GM13977 (cell line): ENCODE measurements at regions not wholly inside any gene's neighbourhood (a gene's known extent, or its start where the extent isn't known, plus 50 kb on each side); places are given as distances from the start of the nearest gene placed in this dataset.

Source experiments
- DNase-seq: peaks from one replicate; pipeline ENCODE4 v3.0.0; 2012; ENCODE audit warnings: low spot score
- CTCF ChIP-seq: IDR thresholded peaks from 2 replicates; pipeline ENCODE4 v1.5.1; 2012; ENCODE audit warnings: mild to moderate bottlenecking, control low read depth; ENCODE audit not compliant: insufficient read depth; ENCODE audit errors: extremely low read depth, missing control alignments
- in situ Hi-C: fragments of 300-500 bp; cut with MboI; formaldehyde crosslinking; loops from one replicate; pipeline ENCODE4 v1.12.0; 2022; ENCODE audit warnings: low sequenced_read_pairs, low pct_unique_long_range_greater_than_20kb, mixed read lengths, inconsistent platforms; ENCODE audit not compliant: unreplicated experiment

DNA sequence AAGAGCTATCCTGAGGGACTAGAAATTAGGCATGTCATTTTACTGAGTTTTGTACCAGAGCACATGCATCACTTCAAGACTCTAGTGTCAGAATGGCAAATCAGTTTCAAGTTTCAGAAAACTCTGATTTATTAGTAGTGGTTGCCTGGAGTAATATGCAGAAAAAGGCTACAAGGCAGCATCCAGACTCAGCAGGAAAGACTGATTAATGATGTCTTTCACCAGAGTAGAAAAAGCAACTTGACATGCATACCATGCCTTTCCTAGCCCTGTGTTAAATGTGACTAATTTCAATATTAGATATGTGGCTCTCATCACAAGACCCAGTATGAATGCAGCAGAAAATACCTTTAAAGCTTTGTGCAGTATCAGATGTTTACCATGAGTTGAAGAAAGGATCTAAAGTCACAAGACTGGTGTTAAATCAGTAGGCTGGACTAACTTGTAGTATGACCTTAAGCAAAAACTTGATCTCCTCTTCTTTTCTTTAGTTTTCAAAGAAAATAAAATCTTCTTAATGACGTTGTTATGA lies 1251.2 kb upstream of the C9orf72 start:
- in situ Hi-C loops, result no loop called here
- DNase-seq, result no peak
- no peak for TF ChIP-seq CTCF

- in situ Hi-C loops, result no loop called here
- TF ChIP-seq CTCF, result no peak
- no peak for DNase-seq
Observed at GRCh38 chr9:28832168-28832770, 1259.0 kb upstream of the C9orf72 start.

- no peak for DNase-seq
- in situ Hi-C loops, result no loop called here
- no peak for TF ChIP-seq CTCF
Observed at GRCh38 chr9:28834156-28834555, 1260.9 kb upstream of the C9orf72 start.

- DNase-seq, result no peak
- in situ Hi-C loops, result no loop called here
- TF ChIP-seq CTCF, result no peak
Observed at GRCh38 chr9:28839778-28840430, 1266.6 kb upstream of the C9orf72 start.

GRCh38 chr9:28841775-28842174 lies 1268.5 kb upstream of the C9orf72 start:
- in situ Hi-C loops, result no loop called here
- no peak for TF ChIP-seq CTCF
- DNase-seq, result no peak

DNA sequence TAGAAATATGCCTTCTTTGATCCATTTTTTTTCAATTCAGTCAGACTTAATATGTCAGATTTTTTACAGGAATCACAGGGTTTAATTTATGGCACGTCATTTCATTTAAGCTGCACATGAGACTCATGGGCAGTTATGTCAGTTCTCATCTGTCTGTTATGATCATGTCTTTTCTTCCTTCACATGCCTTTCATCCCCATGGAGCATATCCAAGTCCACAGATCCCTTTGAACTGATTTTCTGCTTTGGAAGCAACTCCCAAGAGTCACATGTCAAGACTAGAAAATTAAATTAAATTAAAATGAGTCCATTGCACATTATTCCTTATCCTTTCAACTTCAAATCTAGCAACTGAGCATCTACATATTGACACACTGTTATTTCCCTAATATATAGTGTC lies 1274.0 kb upstream of the C9orf72 start:
- in situ Hi-C loops, result no loop called here
- TF ChIP-seq CTCF, result no peak
- no peak for DNase-seq
